ENCODE measurements at regions not wholly inside any gene's neighbourhood (a gene's known extent, or its start where the extent isn't known, plus 50 kb on each side); places are given as distances from the start of the nearest gene placed in this dataset.

DNA sequence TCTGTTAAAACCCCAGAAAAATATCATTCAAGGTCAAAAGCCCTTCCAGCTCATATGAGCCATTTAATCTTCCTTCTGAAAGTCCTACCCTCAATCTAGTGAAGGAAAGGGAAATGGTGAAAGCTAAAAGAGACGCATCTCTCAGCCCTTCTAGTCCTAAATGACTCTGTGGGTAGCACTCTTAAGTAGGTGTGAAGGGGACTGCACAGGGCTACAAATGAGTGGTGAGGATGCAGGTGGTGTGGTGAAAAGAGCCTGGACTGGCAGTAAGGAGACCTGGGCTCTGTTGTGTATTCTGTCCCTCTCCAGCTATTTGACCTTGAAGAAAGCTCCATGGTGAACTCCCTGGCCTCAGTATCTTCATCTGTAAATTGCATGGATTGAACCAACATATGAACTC, 671.8 kb upstream of the DIPK2B start:
- ATAC-seq = no peak
- WGBS, 2 donors (ENCODE audit: low coverage in 1 of 2) = 82% methylated on average over 1 of the region's 1 CpG; no CpG with 5 or more reads in 1 of the 2 donors
- no peak for TF ChIP-seq POLR2A (IDR thresholded peaks at IDR 0.05)
- Histone ChIP-seq H3K27ac (no peak overlapping the region), H3K9me3 (no peaks in the 10 kb centered on the region), H3K27me3 (no peaks in the 10 kb centered on the region), H3K36me3 (no peaks in the 10 kb centered on the region), H3K4me1 (no peaks in the 10 kb centered on the region), H3K4me3 (no peak overlapping the region)

- Histone ChIP-seq H3K9me3 (no peaks in the 10 kb centered on the region), H3K36me3 (no peaks in the 10 kb centered on the region), H3K4me1 (no peaks in the 10 kb centered on the region), H3K4me3 (no peak overlapping the region), H3K27ac (no peak overlapping the region), H3K27me3 (no peaks in the 10 kb centered on the region)
- no peak for ATAC-seq
- 10 to 20% methylated on average over 1 of the region's 1 CpG for WGBS, 2 donors (ENCODE audit: low coverage in 1 of 2)
- TF ChIP-seq POLR2AphosphoS5 (IDR thresholded peaks at IDR 0.05) (no peak), POLR2A (IDR thresholded peaks at IDR 0.05) (no peak), CTCF (IDR thresholded peaks at IDR 0.05) (no peak), EP300 (IDR thresholded peaks at IDR 0.05) (no peak)
Observed at GRCh38 chrX:45868425-45868824, 667.7 kb upstream of the DIPK2B start.

- TF ChIP-seq CTCF (IDR thresholded peaks at IDR 0.05) (no peak), POLR2A (IDR thresholded peaks at IDR 0.05) (no peak), EP300 (IDR thresholded peaks at IDR 0.05) (no peak)
- no peaks in the 10 kb centered on the region for H3K9me3 ChIP-seq
- no peaks in the 10 kb centered on the region for H3K27me3 ChIP-seq
- H3K36me3 ChIP-seq = no peaks in the 10 kb centered on the region
- H3K27ac ChIP-seq = no peak overlapping the region
- H3K4me1 ChIP-seq = no peaks in the 10 kb centered on the region
- no peak overlapping the region for H3K4me3 ChIP-seq
- no peak for ATAC-seq
- WGBS, 2 donors (ENCODE audit: low coverage in 1 of 2) = no CpG with 5 or more reads among the region's 1 CpG
Observed at GRCh38 chrX:45862801-45863200, 662.1 kb upstream of the DIPK2B start.

DNA sequence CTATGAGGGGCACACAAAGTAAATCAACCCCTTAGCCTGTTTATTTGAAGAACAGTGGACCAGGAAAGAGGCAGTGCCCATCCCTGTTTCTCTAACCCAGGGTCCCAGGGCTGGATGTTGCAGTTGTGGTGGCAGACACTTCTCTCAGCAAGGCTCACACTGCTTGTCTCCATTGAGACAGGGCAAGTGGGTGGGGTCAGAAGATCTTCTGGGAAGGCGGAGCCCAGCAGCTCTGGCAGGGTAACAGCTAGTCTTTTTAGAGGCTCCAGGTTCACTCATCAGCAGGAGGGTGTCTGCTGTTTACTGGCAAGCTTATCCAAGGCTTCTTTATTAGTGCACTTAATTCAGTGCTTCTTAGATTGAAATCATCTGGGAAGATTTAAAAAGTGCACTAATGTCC, 659.8 kb upstream of the DIPK2B start:
- WGBS, 2 donors (ENCODE audit: low coverage in 1 of 2) = 80% methylated on average over 1 of the region's 1 CpG; no CpG with 5 or more reads in 1 of the 2 donors
- ATAC-seq = no peak
- TF ChIP-seq POLR2AphosphoS5 (IDR thresholded peaks at IDR 0.05) = no peak
- no peak for TF ChIP-seq EP300 (IDR thresholded peaks at IDR 0.05)
- no peak for TF ChIP-seq POLR2A (IDR thresholded peaks at IDR 0.05)
- Histone ChIP-seq H3K9me3 (no peaks in the 10 kb centered on the region), H3K4me3 (no peak overlapping the region), H3K4me1 (no peaks in the 10 kb centered on the region), H3K36me3 (no peaks in the 10 kb centered on the region), H3K27ac (no peak overlapping the region), H3K27me3 (no peaks in the 10 kb centered on the region)

DNA sequence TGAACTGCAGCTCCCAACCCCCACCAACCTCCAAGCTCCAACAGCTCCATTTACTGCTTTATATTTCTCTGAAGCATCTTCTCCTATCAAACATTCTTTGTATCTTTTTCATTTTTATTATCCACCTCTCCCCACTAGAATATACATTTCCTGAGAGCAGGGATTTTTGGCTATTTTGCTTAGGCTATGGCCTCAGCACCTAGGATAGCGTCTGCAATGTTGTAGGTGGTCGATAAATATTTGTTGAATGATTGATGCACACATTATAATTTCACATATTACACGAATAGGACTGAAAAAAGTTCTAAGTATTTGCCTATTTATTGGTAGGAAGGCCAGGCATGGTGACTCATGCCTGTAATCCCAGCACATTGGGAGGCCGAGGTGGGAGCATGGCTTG, 658.7 kb upstream of the DIPK2B start:
- Histone ChIP-seq H3K4me3 (no peak overlapping the region), H3K4me1 (no peaks in the 10 kb centered on the region), H3K27me3 (no peaks in the 10 kb centered on the region), H3K9me3 (no peaks in the 10 kb centered on the region), H3K36me3 (no peaks in the 10 kb centered on the region), H3K27ac (no peak overlapping the region)
- no peak for TF ChIP-seq POLR2AphosphoS5 (IDR thresholded peaks at IDR 0.05)
- no peak for TF ChIP-seq EP300 (IDR thresholded peaks at IDR 0.05)
- WGBS, 2 donors (ENCODE audit: low coverage in 1 of 2) = 37 to 50% methylated on average over 1 to 2 of the region's 4 CpGs
- no peak for ATAC-seq

- ATAC-seq = no peak
- H3K9me3 ChIP-seq = no peaks in the 10 kb centered on the region
- peaks cover 7% of the 10 kb centered on the region for H3K27me3 ChIP-seq
- no peaks in the 10 kb centered on the region for H3K36me3 ChIP-seq
- peaks cover 0 to 15% (median 0%) of the 10 kb centered on the region in 3 donors for H3K4me1 ChIP-seq
- no peak overlapping the region for H3K27ac ChIP-seq
- WGBS, 2 donors (ENCODE audit: low coverage in 1 of 2) = 64 to 85% methylated on average over 3 of the region's 3 CpGs
- no peak for TF ChIP-seq POLR2AphosphoS5 (IDR thresholded peaks at IDR 0.05)
- no peak for TF ChIP-seq CTCF (IDR thresholded peaks at IDR 0.05)
- no peak for TF ChIP-seq POLR2A (IDR thresholded peaks at IDR 0.05)
- TF ChIP-seq EP300 (IDR thresholded peaks at IDR 0.05) = no peak
- H3K4me3 ChIP-seq = no peak overlapping the region
Observed at GRCh38 chrX:45852884-45853283, 652.2 kb upstream of the DIPK2B start.
